Fibroblast of mammary gland (primary cell): ENCODE measurements at regions not wholly inside any gene's neighbourhood (a gene's known extent, or its start where the extent isn't known, plus 50 kb on each side); places are given as distances from the start of the nearest gene placed in this dataset.

Experiments used
- DNase-seq: peaks from one replicate; pipeline ENCODE4 v3.0.0-alpha.2; 2010; ENCODE audit warnings: low read depth
- H3K4me3 ChIP-seq: 2 replicates; pipeline ENCODE4 v1.5.1; 2011; ENCODE audit warnings: low read depth, mild to moderate bottlenecking, low read length, moderate library complexity; ENCODE audit not compliant: control insufficient read depth
- CTCF ChIP-seq: conservative IDR thresholded peaks from 2 replicates; pipeline ENCODE4 v1.5.1; 2011; ENCODE audit warnings: low read depth, low read length, inconsistent platforms; ENCODE audit not compliant: control insufficient read depth, insufficient read depth

DNA sequence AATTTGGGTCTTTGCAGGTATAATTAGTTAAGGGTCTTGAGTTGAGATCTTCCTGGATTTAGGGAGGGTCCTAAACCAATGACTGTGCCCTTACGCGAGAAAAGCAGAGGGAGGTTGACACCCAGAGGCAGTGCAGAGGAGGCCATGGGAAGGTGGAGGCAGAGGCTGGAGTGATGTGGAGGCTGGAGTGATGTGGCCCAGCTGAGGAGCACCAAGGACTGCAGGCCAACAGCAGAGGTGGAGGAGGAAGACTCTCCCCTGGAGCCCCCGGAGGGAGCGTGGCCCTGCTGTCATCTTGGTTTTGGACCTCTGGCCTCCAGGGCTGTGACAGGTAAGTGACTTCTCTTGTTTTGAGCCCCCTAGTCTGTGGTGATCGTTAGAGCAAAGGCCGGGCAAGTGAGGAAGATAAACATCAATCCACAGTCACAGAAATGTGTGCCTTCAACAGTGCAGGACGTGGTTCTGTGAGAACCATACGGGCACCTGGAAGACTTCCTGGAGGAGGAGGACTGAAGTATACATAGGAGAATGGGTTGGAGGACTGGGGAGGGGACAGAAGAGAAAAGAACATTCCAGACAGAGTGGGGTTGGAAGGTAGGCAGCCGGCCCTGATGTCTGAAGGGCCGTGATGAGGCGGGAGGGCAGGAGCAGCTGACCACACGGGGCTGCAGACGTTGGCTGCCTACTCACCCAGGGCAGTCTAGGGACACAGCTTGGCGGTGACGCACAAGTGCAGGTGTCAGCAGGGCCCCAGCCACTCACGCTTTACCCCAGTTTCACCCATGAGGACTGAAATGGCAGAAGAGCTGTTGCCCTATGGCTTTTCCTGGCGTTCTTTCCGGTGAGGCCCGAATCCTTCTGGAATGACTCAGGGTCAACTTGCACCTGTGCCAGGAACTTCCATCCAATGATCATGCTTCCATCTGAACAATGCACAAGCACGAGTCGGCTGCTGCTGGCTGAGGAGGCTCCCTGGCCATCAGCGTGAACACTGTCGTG, 270.2 kb downstream of the CTTN start:
- DNase-seq, result peak; percentile 37
- H3K4me3 ChIP-seq, result no peak overlapping the region

DNA sequence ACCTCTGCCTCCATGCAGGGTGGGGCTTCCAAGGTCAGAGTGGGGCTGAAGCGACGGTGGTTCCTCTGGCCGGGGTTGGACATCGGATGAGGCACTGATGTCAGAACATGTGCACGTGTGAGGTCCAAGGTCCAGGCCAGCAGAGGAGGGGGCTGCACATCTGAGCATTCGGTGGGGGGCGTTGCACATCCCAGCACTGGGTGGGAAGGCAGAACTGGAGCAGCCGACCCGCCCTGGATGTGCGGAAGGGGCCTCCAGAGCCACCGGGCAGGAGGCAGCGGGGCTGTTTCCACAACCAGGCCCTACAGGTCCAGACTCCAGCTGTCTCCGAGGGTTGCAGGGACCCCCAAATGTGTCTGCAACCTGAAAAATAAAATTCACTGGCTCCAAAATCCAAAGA, 271.0 kb downstream of the CTTN start:
- no peak for TF ChIP-seq CTCF
- no peak for DNase-seq
- H3K4me3 ChIP-seq, result no peak overlapping the region

More for the DNA sequence above, 270.2 kb downstream of the CTTN start:
- TF ChIP-seq CTCF, result no peak

GRCh38 chr11:70669871-70670675, 271.7 kb downstream of the CTTN start:
- no peak for TF ChIP-seq CTCF
- DNase-seq, result no peak
- H3K4me3 ChIP-seq, result no peak overlapping the region

GRCh38 chr11:70670676-70671034, 272.3 kb downstream of the CTTN start:
- no peak for DNase-seq
- TF ChIP-seq CTCF, result no peak
- H3K4me3 ChIP-seq, result no peak overlapping the region

DNA sequence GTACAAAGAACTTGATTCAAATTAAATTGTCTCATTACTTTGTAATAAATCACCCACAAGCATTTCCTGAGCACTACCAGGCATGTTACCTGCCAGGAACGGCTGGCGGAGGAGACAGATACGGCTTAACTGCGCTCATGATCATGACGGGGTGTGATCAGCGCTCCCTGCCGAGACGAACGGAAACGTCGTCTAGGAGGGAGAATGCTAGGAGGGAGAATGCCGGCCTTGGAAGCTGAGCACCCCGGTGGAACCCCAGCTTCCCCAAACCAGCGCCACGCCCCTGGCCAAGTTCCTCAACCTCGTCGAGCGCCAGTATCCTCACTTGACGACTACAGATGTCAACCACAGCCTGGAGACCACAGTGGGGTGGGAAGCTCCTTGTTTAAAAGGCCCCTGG, 272.8 kb downstream of the CTTN start:
- no peak for TF ChIP-seq CTCF
- no peak for DNase-seq
- H3K4me3 ChIP-seq, result no peak overlapping the region

- H3K4me3 ChIP-seq, result no peak overlapping the region
- DNase-seq, result no peak
- TF ChIP-seq CTCF, result no peak
Observed at GRCh38 chr11:70671611-70672010, 273.3 kb downstream of the CTTN start.
